Neural cell (in vitro differentiated cells): ENCODE measurements at regions not wholly inside any gene's neighbourhood (a gene's known extent, or its start where the extent isn't known, plus 50 kb on each side); places are given as distances from the start of the nearest gene placed in this dataset.

Experiments used
- CTCF ChIP-seq: fragments of 450-650 bp; IDR thresholded peaks from 2 replicates; pipeline ENCODE4 v1.5.1; 2014; ENCODE audit warnings: antibody characterized with exemption, mild to moderate bottlenecking, moderate library complexity; ENCODE audit not compliant: poor library complexity, severe bottlenecking
- EP300 ChIP-seq: fragments of 450-650 bp; conservative IDR thresholded peaks from 2 replicates; pipeline ENCODE4 v1.6.1; 2014; ENCODE audit warnings: antibody characterized with exemption, mild to moderate bottlenecking, moderate library complexity; ENCODE audit not compliant: poor library complexity, severe bottlenecking
- EZH2 ChIP-seq: fragments of 200-600, 300-800 bp; shearing (Covaris generic), sonication (generic); IDR thresholded peaks from 2 replicates; pipeline ENCODE4 v1.6.1; 2014; ENCODE audit warnings: antibody characterized with exemption, low read length, borderline replicate concordance, mild to moderate bottlenecking; ENCODE audit not compliant: insufficient read depth, poor library complexity, severe bottlenecking
- POLR2AphosphoS5 ChIP-seq: IDR thresholded peaks from 2 replicates; pipeline ENCODE4 v1.6.1; 2012
- RAD21 ChIP-seq: fragments of 450-650 bp; conservative IDR thresholded peaks from 2 replicates; pipeline ENCODE4 v1.6.1; 2014; ENCODE audit warnings: antibody characterized with exemption, mild to moderate bottlenecking, moderate library complexity
- REST ChIP-seq: IDR thresholded peaks from 2 replicates; pipeline ENCODE4 v1.6.1; 2012; ENCODE audit warnings: borderline replicate concordance

GRCh38 chr12:68400226-68400829 is 68.2 kb upstream of the MDM1 start:
- TF ChIP-seq CTCF, result no peak
- TF ChIP-seq REST, result no peak
- TF ChIP-seq EP300, result no peak
- no peak for TF ChIP-seq EZH2
- TF ChIP-seq POLR2AphosphoS5, result no peak
- TF ChIP-seq RAD21, result no peak
